ENCODE measurements at regions not wholly inside any gene's neighbourhood (a gene's known extent, or its start where the extent isn't known, plus 50 kb on each side); places are given as distances from the start of the nearest gene placed in this dataset.

DNA sequence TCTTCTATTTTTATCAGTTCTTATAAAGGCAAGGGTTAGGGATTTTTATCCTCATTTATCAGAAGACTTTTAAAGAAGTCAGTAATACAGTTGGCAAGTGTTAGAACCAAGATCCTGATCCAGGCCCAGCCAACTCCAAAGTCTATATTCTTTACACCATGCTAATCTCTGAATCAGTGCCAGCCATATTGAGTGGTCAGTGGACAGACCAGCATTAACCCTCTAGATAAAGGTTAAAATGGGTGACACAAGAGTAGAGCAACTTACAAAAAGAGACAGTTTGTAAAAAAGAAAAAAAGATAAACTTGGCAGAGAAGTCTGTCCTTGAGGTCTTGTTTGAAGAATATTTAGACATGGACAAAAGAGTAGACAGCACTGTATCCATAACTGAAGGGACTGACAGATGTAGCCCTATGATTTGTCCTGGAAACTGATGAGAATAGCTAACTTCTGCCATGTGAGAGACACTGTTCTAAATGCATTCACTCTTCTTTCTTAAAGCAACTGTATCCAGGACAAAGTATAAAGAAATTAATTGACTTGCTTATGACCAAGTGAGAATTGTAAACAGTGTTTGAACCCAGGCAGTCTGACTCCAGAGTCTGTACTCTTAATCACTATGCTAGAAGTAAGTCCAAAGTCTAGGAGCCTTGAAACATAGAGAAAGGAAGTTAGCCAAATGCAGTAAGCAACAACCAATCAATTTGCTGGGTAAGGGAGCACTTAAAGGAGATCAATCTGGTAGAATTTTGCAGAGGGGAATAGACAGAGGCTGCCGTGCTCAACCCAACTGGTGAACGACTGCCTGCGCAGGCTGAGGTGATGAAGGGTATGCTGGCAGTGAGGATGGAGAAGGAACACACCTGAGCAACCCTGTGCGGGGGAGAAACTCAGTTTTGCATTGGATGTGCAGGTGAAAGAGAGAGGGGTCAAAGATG is 103.7 kb downstream of the TTC6 start (continued):
- TF ChIP-seq MBD4 (IDR thresholded peaks at IDR 0.05; ENCODE audit: borderline replicate concordance, low read length), result no peak
- 0 out of 2 replicates have a peak, but pooled peaks have one; percentile 23 for TF ChIP-seq LCORL (IDR thresholded peaks at IDR 0.05)
- TF ChIP-seq LCORL (CRISPR knock-in tag; IDR thresholded peaks at IDR 0.05), result 0 out of 2 replicates have a peak, but pooled peaks have one; percentile 24
- no peak for TF ChIP-seq XBP1 (CRISPR knock-in tag; IDR thresholded peaks at IDR 0.05)
- no peak for TF ChIP-seq ZNF431 (CRISPR knock-in tag; IDR thresholded peaks at IDR 0.05; ENCODE audit: borderline replicate concordance, low read depth)
- TF ChIP-seq ZNF543 (CRISPR knock-in tag; IDR thresholded peaks at IDR 0.05), result no peak; the same call in 1 of the 2 replicates
- TF ChIP-seq ARNTL (CRISPR knock-in tag; IDR thresholded peaks at IDR 0.05), result peak; percentile 51; the same call in 1 of the 2 replicates
- TF ChIP-seq KDM6A (CRISPR knock-in tag; IDR thresholded peaks at IDR 0.05; ENCODE audit: low read depth), result peak; percentile 70; the same call in 1 of the 2 replicates
- TF ChIP-seq, protein P1, sequence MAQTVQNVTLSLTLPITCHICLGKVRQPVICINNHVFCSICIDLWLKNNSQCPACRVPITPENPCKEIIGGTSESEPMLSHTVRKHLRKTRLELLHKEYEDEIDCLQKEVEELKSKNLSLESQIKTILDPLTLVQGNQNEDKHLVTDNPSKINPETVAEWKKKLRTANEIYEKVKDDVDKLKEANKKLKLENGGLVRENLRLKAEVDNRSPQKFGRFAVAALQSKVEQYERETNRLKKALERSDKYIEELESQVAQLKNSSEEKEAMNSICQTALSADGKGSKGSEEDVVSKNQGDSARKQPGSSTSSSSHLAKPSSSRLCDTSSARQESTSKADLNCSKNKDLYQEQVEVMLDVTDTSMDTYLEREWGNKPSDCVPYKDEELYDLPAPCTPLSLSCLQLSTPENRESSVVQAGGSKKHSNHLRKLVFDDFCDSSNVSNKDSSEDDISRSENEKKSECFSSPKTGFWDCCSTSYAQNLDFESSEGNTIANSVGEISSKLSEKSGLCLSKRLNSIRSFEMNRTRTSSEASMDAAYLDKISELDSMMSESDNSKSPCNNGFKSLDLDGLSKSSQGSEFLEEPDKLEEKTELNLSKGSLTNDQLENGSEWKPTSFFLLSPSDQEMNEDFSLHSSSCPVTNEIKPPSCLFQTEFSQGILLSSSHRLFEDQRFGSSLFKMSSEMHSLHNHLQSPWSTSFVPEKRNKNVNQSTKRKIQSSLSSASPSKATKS (CRISPR knock-in tag; IDR thresholded peaks at IDR 0.05), result no peak
- TF ChIP-seq KDM4B (CRISPR knock-in tag; IDR thresholded peaks at IDR 0.05), result no peak
- TF ChIP-seq GATAD2A (CRISPR knock-in tag; IDR thresholded peaks at IDR 0.05), result peak; percentile 65
- TF ChIP-seq FOXK1 (CRISPR knock-in tag; IDR thresholded peaks at IDR 0.05; ENCODE audit: borderline replicate concordance, low read depth), result peak; percentile 12; the same call in 1 of the 2 replicates
- TF ChIP-seq ZNF430 (CRISPR knock-in tag; IDR thresholded peaks at IDR 0.05), result no peak
- TF ChIP-seq ZBTB8A (CRISPR knock-in tag; IDR thresholded peaks at IDR 0.05; ENCODE audit: borderline replicate concordance, low read depth), result no peak
- 0 out of 2 replicates have a peak, but pooled peaks have one; percentile 45 for TF ChIP-seq NAIF1 (CRISPR knock-in tag; IDR thresholded peaks at IDR 0.05; ENCODE audit: borderline replicate concordance)
- 0 out of 2 replicates have a peak, but pooled peaks have one; percentile 17 for TF ChIP-seq TARDBP (CRISPR knock-in tag; IDR thresholded peaks at IDR 0.05)
- peak; percentile 56; the same call in 1 of the 2 replicates for TF ChIP-seq KAT8 (CRISPR knock-in tag; IDR thresholded peaks at IDR 0.05)
- no peak for TF ChIP-seq KLF13 (CRISPR knock-in tag; IDR thresholded peaks at IDR 0.05)
- TF ChIP-seq MIER3 (CRISPR knock-in tag; IDR thresholded peaks at IDR 0.05; ENCODE audit: borderline replicate concordance), result peak; percentile 62; the same call in 1 of the 2 replicates
- TF ChIP-seq ZNF607 (CRISPR knock-in tag; IDR thresholded peaks at IDR 0.05; ENCODE audit: borderline replicate concordance), result peak; percentile 46; the same call in 1 of the 2 replicates
- peak; percentile 44; the same call in 1 of the 2 replicates for TF ChIP-seq ZFP90 (CRISPR knock-in tag; IDR thresholded peaks at IDR 0.05; ENCODE audit: borderline replicate concordance)
- TF ChIP-seq FOSL1 (CRISPR knock-in tag; IDR thresholded peaks at IDR 0.05; ENCODE audit: borderline replicate concordance), result peak; percentile 21; the same call in 1 of the 2 replicates
- TF ChIP-seq, protein P2, sequence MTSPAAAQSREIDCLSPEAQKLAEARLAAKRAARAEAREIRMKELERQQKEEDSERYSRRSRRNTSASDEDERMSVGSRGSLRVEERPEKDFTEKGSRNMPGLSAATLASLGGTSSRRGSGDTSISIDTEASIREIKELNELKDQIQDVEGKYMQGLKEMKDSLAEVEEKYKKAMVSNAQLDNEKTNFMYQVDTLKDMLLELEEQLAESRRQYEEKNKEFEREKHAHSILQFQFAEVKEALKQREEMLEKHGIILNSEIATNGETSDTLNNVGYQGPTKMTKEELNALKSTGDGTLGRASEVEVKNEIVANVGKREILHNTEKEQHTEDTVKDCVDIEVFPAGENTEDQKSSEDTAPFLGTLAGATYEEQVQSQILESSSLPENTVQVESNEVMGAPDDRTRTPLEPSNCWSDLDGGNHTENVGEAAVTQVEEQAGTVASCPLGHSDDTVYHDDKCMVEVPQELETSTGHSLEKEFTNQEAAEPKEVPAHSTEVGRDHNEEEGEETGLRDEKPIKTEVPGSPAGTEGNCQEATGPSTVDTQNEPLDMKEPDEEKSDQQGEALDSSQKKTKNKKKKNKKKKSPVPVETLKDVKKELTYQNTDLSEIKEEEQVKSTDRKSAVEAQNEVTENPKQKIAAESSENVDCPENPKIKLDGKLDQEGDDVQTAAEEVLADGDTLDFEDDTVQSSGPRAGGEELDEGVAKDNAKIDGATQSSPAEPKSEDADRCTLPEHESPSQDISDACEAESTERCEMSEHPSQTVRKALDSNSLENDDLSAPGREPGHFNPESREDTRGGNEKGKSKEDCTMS (CRISPR knock-in tag; conservative IDR thresholded peaks at IDR 0.05), result no peak
- TF ChIP-seq, protein P3, sequence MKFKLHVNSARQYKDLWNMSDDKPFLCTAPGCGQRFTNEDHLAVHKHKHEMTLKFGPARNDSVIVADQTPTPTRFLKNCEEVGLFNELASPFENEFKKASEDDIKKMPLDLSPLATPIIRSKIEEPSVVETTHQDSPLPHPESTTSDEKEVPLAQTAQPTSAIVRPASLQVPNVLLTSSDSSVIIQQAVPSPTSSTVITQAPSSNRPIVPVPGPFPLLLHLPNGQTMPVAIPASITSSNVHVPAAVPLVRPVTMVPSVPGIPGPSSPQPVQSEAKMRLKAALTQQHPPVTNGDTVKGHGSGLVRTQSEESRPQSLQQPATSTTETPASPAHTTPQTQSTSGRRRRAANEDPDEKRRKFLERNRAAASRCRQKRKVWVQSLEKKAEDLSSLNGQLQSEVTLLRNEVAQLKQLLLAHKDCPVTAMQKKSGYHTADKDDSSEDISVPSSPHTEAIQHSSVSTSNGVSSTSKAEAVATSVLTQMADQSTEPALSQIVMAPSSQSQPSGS (CRISPR knock-in tag; IDR thresholded peaks at IDR 0.05), result 0 out of 2 replicates have a peak, but pooled peaks have one; percentile 50
- TF ChIP-seq ZNF33B (CRISPR knock-in tag; IDR thresholded peaks at IDR 0.05), result no peak
